ENCODE measurements at regions not wholly inside any gene's neighbourhood (a gene's known extent, or its start where the extent isn't known, plus 50 kb on each side); places are given as distances from the start of the nearest gene placed in this dataset.

GRCh38 chr6:144729502-144729901, 444.4 kb downstream of the UTRN start:
- no peak for TF ChIP-seq CTCF (IDR thresholded peaks at IDR 0.05; ENCODE audit: unreplicated experiment)
- peaks cover 6% of the 10 kb centered on the region for H3K9me3 Mint-ChIP-seq
- peaks cover 22% of the 10 kb centered on the region for H3K36me3 Mint-ChIP-seq
- peaks cover 20% of the 10 kb centered on the region for H3K4me1 Mint-ChIP-seq
- H3K27me3 Mint-ChIP-seq (ENCODE audit: low read depth), result no peaks in the 10 kb centered on the region
- H3K27ac Mint-ChIP-seq, result no peak overlapping the region
- DNase-seq (ENCODE audit: low spot score in 2 of 2, unreplicated experiment in 2 of 2), result no peak
- H3K4me3 Mint-ChIP-seq, result no peak overlapping the region

GRCh38 chr6:144730088-144730645, 445.0 kb downstream of the UTRN start:
- peaks cover 27% of the 10 kb centered on the region for H3K36me3 Mint-ChIP-seq
- no peaks in the 10 kb centered on the region for H3K27me3 Mint-ChIP-seq (ENCODE audit: low read depth)
- H3K9me3 Mint-ChIP-seq, result peaks cover 8% of the 10 kb centered on the region
- no peak for TF ChIP-seq CTCF (IDR thresholded peaks at IDR 0.05; ENCODE audit: unreplicated experiment)
- DNase-seq (ENCODE audit: low spot score in 2 of 2, unreplicated experiment in 2 of 2), result no peak
- H3K4me1 Mint-ChIP-seq, result peaks cover 20% of the 10 kb centered on the region
- H3K4me3 Mint-ChIP-seq, result no peak overlapping the region
- H3K27ac Mint-ChIP-seq, result peak overlapping the region; percentile 79

- Mint-ChIP-seq H3K4me1 (peaks cover 14% of the 10 kb centered on the region), H3K27me3 (ENCODE audit: low read depth) (no peaks in the 10 kb centered on the region), H3K9me3 (peaks cover 8% of the 10 kb centered on the region), H3K27ac (no peak overlapping the region), H3K4me3 (no peak overlapping the region), H3K36me3 (peaks cover 34% of the 10 kb centered on the region)
- TF ChIP-seq CTCF (IDR thresholded peaks at IDR 0.05; ENCODE audit: unreplicated experiment), result no peak
- no peak for DNase-seq (ENCODE audit: low spot score in 2 of 2, unreplicated experiment in 2 of 2)
Observed at GRCh38 chr6:144731229-144731628, 446.1 kb downstream of the UTRN start.

- Mint-ChIP-seq H3K27me3 (ENCODE audit: low read depth) (no peaks in the 10 kb centered on the region), H3K4me3 (no peak overlapping the region), H3K4me1 (no peaks in the 10 kb centered on the region), H3K36me3 (peaks cover 32% of the 10 kb centered on the region), H3K9me3 (peaks cover 8% of the 10 kb centered on the region), H3K27ac (no peak overlapping the region)
- DNase-seq (ENCODE audit: low spot score in 2 of 2, unreplicated experiment in 2 of 2), result no peak
- TF ChIP-seq CTCF (IDR thresholded peaks at IDR 0.05; ENCODE audit: unreplicated experiment), result no peak
Observed at GRCh38 chr6:144736763-144737162, 451.6 kb downstream of the UTRN start.

- Mint-ChIP-seq H3K27ac (no peak overlapping the region), H3K36me3 (peaks cover 26% of the 10 kb centered on the region), H3K9me3 (peaks cover 8% of the 10 kb centered on the region), H3K27me3 (ENCODE audit: low read depth) (no peaks in the 10 kb centered on the region), H3K4me1 (no peaks in the 10 kb centered on the region), H3K4me3 (no peak overlapping the region)
- TF ChIP-seq CTCF (IDR thresholded peaks at IDR 0.05; ENCODE audit: unreplicated experiment), result no peak
- no peak for DNase-seq (ENCODE audit: low spot score in 2 of 2, unreplicated experiment in 2 of 2)
Observed at GRCh38 chr6:144737998-144738397, 452.9 kb downstream of the UTRN start.

- DNase-seq (ENCODE audit: low spot score in 2 of 2, unreplicated experiment in 2 of 2), result no peak
- Mint-ChIP-seq H3K36me3 (peaks cover 10% of the 10 kb centered on the region), H3K4me3 (no peak overlapping the region), H3K9me3 (no peaks in the 10 kb centered on the region), H3K27me3 (ENCODE audit: low read depth) (no peaks in the 10 kb centered on the region), H3K27ac (no peak overlapping the region), H3K4me1 (peaks cover 4% of the 10 kb centered on the region)
- no peak for TF ChIP-seq CTCF (IDR thresholded peaks at IDR 0.05; ENCODE audit: unreplicated experiment)
Observed at GRCh38 chr6:144739873-144740272, 454.7 kb downstream of the UTRN start.
